Adrenal gland (tissue), 5 donors: ENCODE measurements at regions not wholly inside any gene's neighbourhood (a gene's known extent, or its start where the extent isn't known, plus 50 kb on each side); places are given as distances from the start of the nearest gene placed in this dataset.
A peak's percentile ranks its signal among the peaks of the same experiment; 100 is the strongest.

Experiments
- CTCF ChIP-seq, 6 experiments: fragments of 450-650 bp in 4 of 6; fragments of 200-600 bp in 2 of 6; sonication (generic) in 1 of 6; IDR thresholded peaks; 1 replicate in 5 of 6; 2 replicates in 1 of 6; pipeline versions ENCODE4 v1.5.1 to v1.8.0; 2016 to 2021; ENCODE audit warnings: antibody characterized with exemption in 6 of 6, mild to moderate bottlenecking in 2 of 6, moderate library complexity in 1 of 6
- POLR2A ChIP-seq, 2 donors: fragments of 450-650 bp; IDR thresholded peaks; one replicate each; pipeline ENCODE4 v1.6.1; 2017; ENCODE audit warnings: antibody characterized with exemption in 2 of 2, mild to moderate bottlenecking in 2 of 2, moderate library complexity in 1 of 2
- donor health status: DM: no; HTN: no; CAD: no.

- TF ChIP-seq CTCF (IDR thresholded peaks at IDR 0.05) (peak in 1 of 6 experiments; percentile 1), POLR2A (IDR thresholded peaks at IDR 0.05) (no peak)
These were observed 55.7 kb downstream of the FHIP2A start for GRCh38 chr10:114877301-114877644.
